Upper lobe of left lung (tissue), 4 donors: ENCODE measurements at regions not wholly inside any gene's neighbourhood (a gene's known extent, or its start where the extent isn't known, plus 50 kb on each side); places are given as distances from the start of the nearest gene placed in this dataset.

ENCODE experiments used
- CTCF ChIP-seq, 6 experiments: fragments of 450-650 bp in 4 of 6; fragments of 200-600 bp in 2 of 6; sonication (generic) in 2 of 6; IDR thresholded peaks; one replicate each; pipeline ENCODE4 v1.5.1; 2016 to 2019; ENCODE audit warnings: antibody characterized with exemption in 6 of 6
- POLR2A ChIP-seq, 4 donors: fragments of 450-650 bp; IDR thresholded peaks; one replicate each; pipeline ENCODE4 v1.5.1; 2016 to 2017; ENCODE audit warnings: antibody characterized with exemption in 4 of 4, mild to moderate bottlenecking in 2 of 4
- POLR2AphosphoS5 ChIP-seq, 2 donors: sonication (generic); formaldehyde crosslinking; IDR thresholded peaks; one replicate each; pipeline ENCODE4 v1.5.1; 2017; ENCODE audit warnings: antibody characterized with exemption in 2 of 2

- TF ChIP-seq CTCF (IDR thresholded peaks at IDR 0.05), result no peak
- TF ChIP-seq POLR2A (IDR thresholded peaks at IDR 0.05), result no peak
- TF ChIP-seq POLR2AphosphoS5 (IDR thresholded peaks at IDR 0.05), result no peak
Observed at GRCh38 chr18:51833850-51834249, 506.1 kb upstream of the DCC start.
